ENCODE measurements at regions not wholly inside any gene's neighbourhood (a gene's known extent, or its start where the extent isn't known, plus 50 kb on each side); places are given as distances from the start of the nearest gene placed in this dataset.

DNA sequence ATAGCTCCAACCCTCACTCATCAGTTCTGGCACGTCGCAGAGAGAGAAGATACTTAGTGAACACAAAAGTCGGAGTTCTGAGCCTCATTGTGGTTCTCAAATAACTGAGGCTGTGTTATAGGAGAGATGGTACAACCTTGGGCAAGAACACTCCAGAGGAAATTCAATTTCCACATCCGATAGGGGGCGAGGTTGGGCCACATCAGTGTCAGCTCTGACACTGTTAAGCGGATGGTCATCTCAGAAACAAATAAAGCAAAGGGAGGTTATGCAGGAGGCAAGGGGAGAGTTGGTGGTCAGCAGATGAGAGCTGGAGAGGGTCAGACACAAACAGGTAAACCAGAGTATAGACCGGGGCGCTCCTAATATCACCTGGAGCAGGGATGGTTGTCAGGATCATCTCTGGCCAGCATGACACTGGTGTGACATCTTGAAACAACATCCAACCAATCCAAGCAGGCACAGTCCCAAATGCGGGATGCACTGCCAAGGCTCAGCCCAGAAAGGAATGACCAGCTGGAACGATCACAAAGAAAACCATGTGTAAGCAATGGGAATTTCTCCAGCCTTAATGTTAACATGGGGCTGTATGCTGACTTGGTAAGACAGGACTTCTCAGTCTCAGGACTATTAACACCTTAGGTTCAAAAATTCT lies 331.8 kb downstream of the HACE1 start:
- Histone ChIP-seq H3K4me3 (no peak overlapping the region), H3K27ac (no peak overlapping the region), H3K36me3 (no peaks in the 10 kb centered on the region), H3K4me1 (ENCODE audit: low read depth) (peaks cover 24% of the 10 kb centered on the region), H3K9me3 (ENCODE audit: low read depth) (no peaks in the 10 kb centered on the region), H3K27me3 (no peaks in the 10 kb centered on the region)
- peak; percentile 49 to 72 for DNase-seq (ENCODE audit: low read depth in 1 of 2, low spot score in 1 of 2)
- TF ChIP-seq, protein P1, sequence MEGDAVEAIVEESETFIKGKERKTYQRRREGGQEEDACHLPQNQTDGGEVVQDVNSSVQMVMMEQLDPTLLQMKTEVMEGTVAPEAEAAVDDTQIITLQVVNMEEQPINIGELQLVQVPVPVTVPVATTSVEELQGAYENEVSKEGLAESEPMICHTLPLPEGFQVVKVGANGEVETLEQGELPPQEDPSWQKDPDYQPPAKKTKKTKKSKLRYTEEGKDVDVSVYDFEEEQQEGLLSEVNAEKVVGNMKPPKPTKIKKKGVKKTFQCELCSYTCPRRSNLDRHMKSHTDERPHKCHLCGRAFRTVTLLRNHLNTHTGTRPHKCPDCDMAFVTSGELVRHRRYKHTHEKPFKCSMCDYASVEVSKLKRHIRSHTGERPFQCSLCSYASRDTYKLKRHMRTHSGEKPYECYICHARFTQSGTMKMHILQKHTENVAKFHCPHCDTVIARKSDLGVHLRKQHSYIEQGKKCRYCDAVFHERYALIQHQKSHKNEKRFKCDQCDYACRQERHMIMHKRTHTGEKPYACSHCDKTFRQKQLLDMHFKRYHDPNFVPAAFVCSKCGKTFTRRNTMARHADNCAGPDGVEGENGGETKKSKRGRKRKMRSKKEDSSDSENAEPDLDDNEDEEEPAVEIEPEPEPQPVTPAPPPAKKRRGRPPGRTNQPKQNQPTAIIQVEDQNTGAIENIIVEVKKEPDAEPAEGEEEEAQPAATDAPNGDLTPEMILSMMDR (IDR thresholded peaks at IDR 0.05; ENCODE audit: low read depth, low read length) = peak; percentile 54

DNA sequence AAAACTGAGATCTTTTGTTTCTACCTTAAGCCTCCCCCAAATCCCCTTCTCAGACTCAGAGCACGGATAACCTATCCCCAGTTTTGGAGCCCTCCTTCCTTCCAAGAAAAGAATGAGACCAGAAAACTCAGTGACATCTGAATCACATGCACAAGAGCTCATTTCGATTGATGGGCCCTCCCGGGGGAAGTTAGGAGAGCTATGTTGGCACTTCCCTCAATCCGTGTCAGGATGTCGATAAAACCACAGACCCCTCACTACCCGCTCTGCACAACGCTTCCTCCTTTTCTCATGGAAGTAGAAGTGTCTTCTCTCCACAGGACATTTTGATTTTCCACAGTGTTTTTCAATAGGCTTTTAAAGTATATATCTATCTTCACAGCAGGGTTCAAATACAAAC lies 332.4 kb downstream of the HACE1 start:
- no peaks in the 10 kb centered on the region for H3K27me3 ChIP-seq
- TF ChIP-seq, protein P1 (IDR thresholded peaks at IDR 0.05; ENCODE audit: low read depth, low read length) = no peak
- H3K4me1 ChIP-seq (ENCODE audit: low read depth) = peaks cover 24% of the 10 kb centered on the region
- H3K9me3 ChIP-seq (ENCODE audit: low read depth) = no peaks in the 10 kb centered on the region
- no peak for DNase-seq (ENCODE audit: low read depth in 1 of 2, low spot score in 1 of 2)
- H3K27ac ChIP-seq = no peak overlapping the region
- no peak overlapping the region for H3K4me3 ChIP-seq
- H3K36me3 ChIP-seq = no peaks in the 10 kb centered on the region

DNA sequence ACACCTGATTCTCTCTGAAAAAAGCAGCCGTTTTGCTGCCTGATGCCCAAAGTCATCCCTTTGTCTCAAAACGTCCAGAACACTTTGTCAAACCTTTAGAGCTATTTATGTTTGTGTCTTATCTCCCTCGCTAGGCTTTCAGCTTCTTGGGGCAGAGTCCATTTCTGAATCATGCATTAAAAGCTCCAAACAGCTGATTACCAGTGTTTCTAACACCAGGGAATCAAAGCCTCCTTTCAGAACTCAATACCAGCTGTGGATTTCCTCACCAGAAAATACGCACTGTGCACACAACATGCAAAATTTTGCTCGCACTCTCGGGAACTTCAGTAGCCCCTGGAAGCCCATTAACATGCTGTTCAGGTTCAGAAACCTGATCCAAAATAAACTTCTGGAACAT lies 333.3 kb downstream of the HACE1 start:
- H3K36me3 ChIP-seq = no peaks in the 10 kb centered on the region
- H3K27me3 ChIP-seq = no peaks in the 10 kb centered on the region
- H3K4me3 ChIP-seq = no peak overlapping the region
- peaks cover 24% of the 10 kb centered on the region for H3K4me1 ChIP-seq (ENCODE audit: low read depth)
- TF ChIP-seq, protein P1 (IDR thresholded peaks at IDR 0.05; ENCODE audit: low read depth, low read length) = no peak
- peak; percentile 5 to 59 for DNase-seq (ENCODE audit: low read depth in 1 of 2, low spot score in 1 of 2)
- no peaks in the 10 kb centered on the region for H3K9me3 ChIP-seq (ENCODE audit: low read depth)
- peak overlapping the region; percentile 13 for H3K27ac ChIP-seq

DNA sequence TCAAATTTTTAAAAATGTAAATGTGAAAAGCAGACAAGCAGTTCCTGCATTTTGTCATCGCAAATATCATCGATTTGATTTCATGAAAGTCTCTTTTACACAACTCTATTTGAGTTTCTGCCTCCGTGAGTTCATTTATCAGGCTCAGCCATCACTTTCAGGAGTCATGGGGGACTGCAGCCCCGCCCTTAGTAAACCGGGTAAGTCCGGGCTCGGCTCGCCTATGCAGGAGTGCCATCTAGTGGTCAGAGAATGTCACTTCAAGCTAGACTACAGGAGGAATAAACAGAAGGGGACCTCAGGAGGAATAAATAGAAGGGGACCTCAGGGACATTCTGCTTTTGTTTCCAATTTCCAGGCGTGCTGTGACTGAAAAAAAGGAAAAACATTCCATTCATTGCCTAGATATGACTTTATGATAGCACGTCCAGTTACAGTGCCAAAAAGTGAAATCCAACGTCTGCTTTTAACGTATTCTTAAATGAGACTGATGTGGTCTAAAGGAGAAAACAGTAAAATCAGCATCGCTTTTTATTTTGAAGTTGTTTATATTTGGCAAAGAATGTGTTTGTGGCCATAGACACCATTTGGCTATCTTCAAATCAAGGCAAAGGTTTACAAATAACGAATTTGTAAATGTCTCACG lies 333.9 kb downstream of the HACE1 start:
- H3K9me3 ChIP-seq (ENCODE audit: low read depth) = no peaks in the 10 kb centered on the region
- H3K4me3 ChIP-seq = no peak overlapping the region
- DNase-seq (ENCODE audit: low read depth in 1 of 2, low spot score in 1 of 2) = peak; percentile 86 to 89
- no peaks in the 10 kb centered on the region for H3K36me3 ChIP-seq
- no peak overlapping the region for H3K27ac ChIP-seq
- peaks cover 24% of the 10 kb centered on the region for H3K4me1 ChIP-seq (ENCODE audit: low read depth)
- H3K27me3 ChIP-seq = no peaks in the 10 kb centered on the region
- TF ChIP-seq, protein P1 (IDR thresholded peaks at IDR 0.05; ENCODE audit: low read depth, low read length) = peak; percentile 89

DNA sequence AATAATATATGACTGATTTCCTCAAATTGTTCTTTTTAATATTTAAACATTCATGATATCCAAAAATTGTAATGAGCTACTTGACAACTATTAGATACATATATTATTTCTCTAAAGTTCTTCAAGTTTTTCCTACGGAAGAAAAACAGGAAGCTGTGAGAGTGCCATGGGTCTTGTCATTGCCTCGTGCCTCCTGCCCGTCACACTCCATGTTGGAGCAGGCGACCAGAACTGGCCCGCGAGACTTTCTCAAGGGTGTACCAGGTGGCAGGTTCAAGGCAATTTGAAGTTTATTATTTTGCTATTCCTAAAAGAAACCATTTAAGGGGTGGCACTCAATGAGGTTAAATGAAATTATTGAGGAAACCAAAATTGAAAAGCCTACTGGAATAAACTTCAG lies 337.2 kb downstream of the HACE1 start:
- H3K36me3 ChIP-seq = no peaks in the 10 kb centered on the region
- TF ChIP-seq, protein P1 (IDR thresholded peaks at IDR 0.05; ENCODE audit: low read depth, low read length) = no peak
- DNase-seq (ENCODE audit: low read depth in 1 of 2, low spot score in 1 of 2) = no peak
- H3K4me1 ChIP-seq (ENCODE audit: low read depth) = peaks cover 24% of the 10 kb centered on the region
- H3K9me3 ChIP-seq (ENCODE audit: low read depth) = no peaks in the 10 kb centered on the region
- H3K27ac ChIP-seq = no peak overlapping the region
- no peaks in the 10 kb centered on the region for H3K27me3 ChIP-seq
- H3K4me3 ChIP-seq = no peak overlapping the region
